Ovary (tissue), 7 donors: ENCODE measurements at regions not wholly inside any gene's neighbourhood (a gene's known extent, or its start where the extent isn't known, plus 50 kb on each side); places are given as distances from the start of the nearest gene placed in this dataset.

ENCODE experiments used
- DNase-seq, 5 donors: peaks; one replicate each; pipeline ENCODE4 v3.0.0-alpha.2; 2019 to 2020
- H3K27ac ChIP-seq, 2 donors: fragments of 200-600 bp; one replicate each; pipeline versions ENCODE4 v1.5.1 to v1.8.0; 2019 to 2022
- H3K27me3 ChIP-seq: fragments of 200-600 bp; one replicate; pipeline ENCODE4 v1.8.0; 2022
- H3K36me3 ChIP-seq: fragments of 200-600 bp; sonication (generic); one replicate; pipeline ENCODE4 v1.5.1; 2019
- H3K4me1 ChIP-seq: one replicate; pipeline ENCODE4 v1.8.1; 2013; ENCODE audit warnings: mild to moderate bottlenecking, moderate library complexity; ENCODE audit not compliant: insufficient read depth
- H3K4me3 ChIP-seq: fragments of 200-600 bp; sonication (generic); one replicate; pipeline ENCODE4 v1.5.1; 2017
- H3K9me3 ChIP-seq, 2 donors: fragments of 200-600 bp in 1 of 2; sonication (generic) in 1 of 2; one replicate each; pipeline versions ENCODE4 v1.5.1 to v1.8.1; 2013 to 2019; ENCODE audit warnings: mild to moderate bottlenecking in 1 of 2, moderate library complexity in 1 of 2
- CTCF ChIP-seq, 3 donors: fragments of 450-650 bp in 2 of 3; fragments of 200-600 bp in 1 of 3; IDR thresholded peaks; one replicate each; pipeline versions ENCODE4 v1.5.1 to v1.8.0; 2016 to 2022; ENCODE audit warnings: antibody characterized with exemption in 3 of 3, mild to moderate bottlenecking in 1 of 3
- EP300 ChIP-seq: sonication (generic); formaldehyde crosslinking; IDR thresholded peaks from one replicate; pipeline ENCODE4 v1.6.1; 2017; ENCODE audit warnings: antibody characterized with exemption
- POLR2A ChIP-seq: fragments of 450-650 bp; IDR thresholded peaks from one replicate; pipeline ENCODE4 v1.6.1; 2017; ENCODE audit warnings: antibody characterized with exemption, mild to moderate bottlenecking, moderate library complexity
- WGBS, 3 donors: extraction: QIAGEN DNeasy Blood & Tissue Kit in 1 of 3; methylation state at CpG; one replicate each; pipeline versions ENCODE4 v1.1.5 to v1.1.7; 2013 to 2017; 5-methylcytosine and 5-hydroxymethylcytosine counted together
- intact Hi-C, 4 donors: fragments of 100-400 bp; cut with DNase I; formaldehyde crosslinking; loops; one replicate each; pipeline versions ENCODE4 v1.11.0 to v1.15.1; 2022 to 2023
- donor health status: DM: no; HTN: no; CAD: no; lungs with moderate emphysema.
- donor health status: DM: no; HTN: no; CAD: no.
- donor health status: Bipolar disorder and iron deficiency.
- donor health status: DM: no; HTN: no; CAD: no.
- donor health status: DM: yes; HTN: yes; CAD: no.

- no peaks in the 10 kb centered on the region for H3K9me3 ChIP-seq
- TF ChIP-seq EP300 (no peak), CTCF (IDR thresholded peaks at IDR 0.05) (no peak), POLR2A (no peak)
- H3K36me3 ChIP-seq = no peaks in the 10 kb centered on the region
- H3K4me3 ChIP-seq = no peak overlapping the region
- no peaks in the 10 kb centered on the region for H3K27me3 ChIP-seq
- H3K27ac ChIP-seq = no peak overlapping the region
- WGBS, 3 donors = 47 to 64% (median 56%) methylated on average over 3 of the region's 3 CpGs
- intact Hi-C loops = no loop called here
- H3K4me1 ChIP-seq = no peaks in the 10 kb centered on the region
- DNase-seq = no peak
Measured at GRCh38 chr16:25434064-25434463, 176.4 kb upstream of the ZKSCAN2 start.

- no peaks in the 10 kb centered on the region for H3K9me3 ChIP-seq
- intact Hi-C loops = no loop called here
- no peak overlapping the region for H3K27ac ChIP-seq
- TF ChIP-seq CTCF (IDR thresholded peaks at IDR 0.05) (no peak), POLR2A (no peak), EP300 (no peak)
- no peaks in the 10 kb centered on the region for H3K36me3 ChIP-seq
- no peak overlapping the region for H3K4me3 ChIP-seq
- no peak for DNase-seq
- 71 to 77% (median 77%) methylated on average over 4 of the region's 4 CpGs for WGBS, 3 donors
- H3K4me1 ChIP-seq = no peaks in the 10 kb centered on the region
- H3K27me3 ChIP-seq = no peaks in the 10 kb centered on the region
Measured at GRCh38 chr16:25433388-25433787, 175.7 kb upstream of the ZKSCAN2 start.

- DNase-seq = no peak
- 82 to 83% (median 83%) methylated on average over 7 of the region's 7 CpGs for WGBS, 3 donors
- no peak overlapping the region for H3K4me3 ChIP-seq
- H3K27ac ChIP-seq = no peak overlapping the region
- H3K36me3 ChIP-seq = no peaks in the 10 kb centered on the region
- intact Hi-C loops = no loop called here
- no peaks in the 10 kb centered on the region for H3K27me3 ChIP-seq
- no peaks in the 10 kb centered on the region for H3K9me3 ChIP-seq
- H3K4me1 ChIP-seq = no peaks in the 10 kb centered on the region
- no peak for TF ChIP-seq CTCF (IDR thresholded peaks at IDR 0.05)
- TF ChIP-seq POLR2A = no peak
Measured at GRCh38 chr16:25431472-25431871, 173.8 kb upstream of the ZKSCAN2 start.

- TF ChIP-seq EP300 = no peak
- TF ChIP-seq CTCF (IDR thresholded peaks at IDR 0.05) = no peak
- TF ChIP-seq POLR2A = no peak
- Histone ChIP-seq H3K27me3 (no peaks in the 10 kb centered on the region), H3K27ac (no peak overlapping the region), H3K4me3 (no peak overlapping the region), H3K4me1 (no peaks in the 10 kb centered on the region), H3K9me3 (no peaks in the 10 kb centered on the region), H3K36me3 (no peaks in the 10 kb centered on the region)
- no peak for DNase-seq
- intact Hi-C loops = no loop called here
- 65 to 76% (median 76%) methylated on average over 1 of the region's 1 CpG for WGBS, 3 donors
Measured at GRCh38 chr16:25426829-25427228, 169.2 kb upstream of the ZKSCAN2 start.

- H3K36me3 ChIP-seq = no peaks in the 10 kb centered on the region
- H3K27me3 ChIP-seq = no peaks in the 10 kb centered on the region
- no peak overlapping the region for H3K4me3 ChIP-seq
- H3K9me3 ChIP-seq = no peaks in the 10 kb centered on the region
- no peak overlapping the region for H3K27ac ChIP-seq
- 49 to 69% (median 52%) methylated on average over 3 of the region's 3 CpGs for WGBS, 3 donors
- H3K4me1 ChIP-seq = no peaks in the 10 kb centered on the region
- no peak for TF ChIP-seq EP300
- no peak for TF ChIP-seq CTCF (IDR thresholded peaks at IDR 0.05)
- no peak for TF ChIP-seq POLR2A
- intact Hi-C loops = no loop called here
- DNase-seq = no peak
Measured at GRCh38 chr16:25419681-25420080, 162.0 kb upstream of the ZKSCAN2 start.
